Mesenchymal stem cell (in vitro differentiated cells and primary cell): ENCODE measurements at regions not wholly inside any gene's neighbourhood (a gene's known extent, or its start where the extent isn't known, plus 50 kb on each side); places are given as distances from the start of the nearest gene placed in this dataset.

Experiments used
- DNase-seq: peaks from one replicate; pipeline ENCODE4 v3.0.0-alpha.2; 2013
- H2AFZ ChIP-seq: one replicate; pipeline ENCODE4 v1.6.1; 2013; ENCODE audit warnings: low read depth, mild to moderate bottlenecking, control low read depth, inconsistent platforms, low read length, moderate library complexity
- H2AK5ac ChIP-seq: 2 replicates; pipeline ENCODE4 v1.6.1; 2013; ENCODE audit warnings: low read length, moderate library complexity, mild to moderate bottlenecking, inconsistent platforms; ENCODE audit not compliant: severe bottlenecking
- H2BK120ac ChIP-seq: one replicate; pipeline ENCODE4 v1.6.1; 2013; ENCODE audit warnings: low read depth, mild to moderate bottlenecking, inconsistent platforms, low read length, moderate library complexity
- H2BK12ac ChIP-seq, 2 experiments: one replicate each; pipeline ENCODE4 v1.6.1; 2013; ENCODE audit warnings: inconsistent platforms in 2 of 2, low read length in 2 of 2, mild to moderate bottlenecking in 2 of 2, moderate library complexity in 2 of 2, control low read depth in 1 of 2
- H2BK15ac ChIP-seq: one replicate; pipeline ENCODE4 v1.6.1; 2013; ENCODE audit warnings: mild to moderate bottlenecking, low read depth, inconsistent platforms; ENCODE audit not compliant: poor library complexity, severe bottlenecking
- H2BK5ac ChIP-seq: 2 replicates; pipeline ENCODE4 v1.6.1; 2013; ENCODE audit warnings: low read depth, mild to moderate bottlenecking, low read length, control low read depth, inconsistent platforms; ENCODE audit not compliant: poor library complexity, severe bottlenecking
- H3K14ac ChIP-seq, 2 experiments: one replicate each; pipeline ENCODE4 v1.6.1; 2013; ENCODE audit warnings: inconsistent platforms in 2 of 2, low read length in 2 of 2, control low read depth in 1 of 2, mild to moderate bottlenecking in 1 of 2, moderate library complexity in 1 of 2
- H3K18ac ChIP-seq, 2 experiments: one replicate each; pipeline ENCODE4 v1.6.1; 2013; ENCODE audit warnings: inconsistent platforms in 2 of 2, low read length in 2 of 2, control low read depth in 1 of 2, low read depth in 1 of 2, mild to moderate bottlenecking in 1 of 2
- H3K23ac ChIP-seq, 2 experiments: one replicate each; pipeline ENCODE4 v1.6.1; 2013; ENCODE audit warnings: inconsistent platforms in 2 of 2, low read length in 2 of 2, mild to moderate bottlenecking in 2 of 2, moderate library complexity in 2 of 2, control low read depth in 1 of 2
- H3K27ac ChIP-seq: 2 replicates; pipeline ENCODE4 v1.5.1; 2013; ENCODE audit warnings: mild to moderate bottlenecking, moderate library complexity, low read length, control low read depth, inconsistent platforms; ENCODE audit not compliant: poor library complexity, severe bottlenecking
- H3K27me3 ChIP-seq, 2 experiments: 2 replicates each; pipeline versions ENCODE4 v1.6.1 to v1.7.0; 2013; ENCODE audit warnings: low read length in 2 of 2, mild to moderate bottlenecking in 2 of 2, moderate library complexity in 2 of 2, control low read depth in 1 of 2, inconsistent platforms in 1 of 2; ENCODE audit not compliant: control insufficient read depth in 1 of 2, insufficient read depth in 1 of 2
- H3K36me3 ChIP-seq, 2 experiments: 2 replicates each; pipeline versions ENCODE4 v1.6.1 to v1.7.0; 2013; ENCODE audit warnings: low read length in 2 of 2, control low read depth in 1 of 2, inconsistent platforms in 1 of 2, low read depth in 1 of 2, mild to moderate bottlenecking in 1 of 2; ENCODE audit not compliant: insufficient read depth in 2 of 2, control insufficient read depth in 1 of 2
- H3K4ac ChIP-seq, 2 experiments: one replicate each; pipeline ENCODE4 v1.6.1; 2013; ENCODE audit warnings: inconsistent platforms in 2 of 2, low read length in 2 of 2, mild to moderate bottlenecking in 2 of 2, moderate library complexity in 2 of 2, control low read depth in 1 of 2, low read depth in 1 of 2
- H3K4me1 ChIP-seq: 2 replicates; pipeline ENCODE4 v1.6.1; 2013; ENCODE audit warnings: low read depth, low read length, control low read depth; ENCODE audit not compliant: control insufficient read depth, insufficient read depth
- H3K4me2 ChIP-seq: 2 replicates; pipeline ENCODE4 v1.6.1; 2013; ENCODE audit warnings: low read length, mild to moderate bottlenecking, inconsistent platforms; ENCODE audit not compliant: poor library complexity, severe bottlenecking
- H3K4me3 ChIP-seq, 2 experiments: 2 replicates each; pipeline versions ENCODE4 v1.5.1 to v1.7.0; 2013; ENCODE audit warnings: low read length in 2 of 2, mild to moderate bottlenecking in 2 of 2, control low read depth in 1 of 2, low read depth in 1 of 2; ENCODE audit not compliant: insufficient read depth in 1 of 2
- H3K79me1 ChIP-seq: replicated peaks from 2 replicates; pipeline ENCODE4 v1.6.1; 2013; ENCODE audit warnings: mild to moderate bottlenecking, control low read depth, low read length, inconsistent platforms; ENCODE audit not compliant: poor library complexity, severe bottlenecking
- H3K9ac ChIP-seq: 2 replicates; pipeline ENCODE4 v1.7.0; 2013; ENCODE audit warnings: mild to moderate bottlenecking, low read length, moderate library complexity
- H3K9me3 ChIP-seq: 2 replicates; pipeline ENCODE4 v1.7.0; 2013; ENCODE audit warnings: mild to moderate bottlenecking, low read length; ENCODE audit not compliant: control insufficient read depth
- H4K8ac ChIP-seq: one replicate; pipeline ENCODE4 v1.6.1; 2013; ENCODE audit warnings: inconsistent platforms, mild to moderate bottlenecking, low read length, moderate library complexity
- H4K91ac ChIP-seq: one replicate; pipeline ENCODE4 v1.6.1; 2013; ENCODE audit warnings: mild to moderate bottlenecking, low read length, inconsistent platforms
- WGBS: methylation state at CpG from one replicate; pipeline ENCODE4 v1.1.7; 2013; ENCODE audit warnings: mixed read lengths; 5-methylcytosine and 5-hydroxymethylcytosine counted together

- Histone ChIP-seq H3K4ac (no peak overlapping the region), H3K14ac (no peak overlapping the region), H2AK5ac (no peak overlapping the region), H3K9ac (no peak overlapping the region), H4K8ac (no peak overlapping the region), H3K36me3 (no peaks in the 10 kb centered on the region), H2BK12ac (no peak overlapping the region), H2AFZ (no peak overlapping the region), H2BK5ac (no peak overlapping the region), H3K4me3 (no peak overlapping the region), H2BK15ac (no peak overlapping the region), H2BK120ac (no peak overlapping the region), H3K79me1 (no peaks in the 10 kb centered on the region), H3K23ac (no peak overlapping the region), H3K4me2 (no peak overlapping the region), H3K27ac (no peak overlapping the region), H3K4me1 (no peaks in the 10 kb centered on the region), H3K18ac (no peak overlapping the region), H4K91ac (no peak overlapping the region), H3K9me3 (no peaks in the 10 kb centered on the region), H3K27me3 (no peaks in the 10 kb centered on the region)
- no peak for DNase-seq
- WGBS = 66% methylated on average over 2 of the region's 2 CpGs
Measured at GRCh38 chr4:14309431-14309830, 681.9 kb upstream of the BOD1L1 start.

GRCh38 chr4:14313757-14314156 lies 686.2 kb upstream of the BOD1L1 start:
- no peak overlapping the region for H3K9ac ChIP-seq
- H3K23ac ChIP-seq = no peak overlapping the region
- 100% methylated on average over 3 of the region's 3 CpGs for WGBS
- no peak overlapping the region for H4K8ac ChIP-seq
- no peak overlapping the region for H2BK5ac ChIP-seq
- H2AK5ac ChIP-seq = no peak overlapping the region
- H4K91ac ChIP-seq = no peak overlapping the region
- H3K4ac ChIP-seq = no peak overlapping the region
- no peak overlapping the region for H2BK12ac ChIP-seq
- no peak overlapping the region for H3K4me2 ChIP-seq
- H3K18ac ChIP-seq = no peak overlapping the region
- H3K9me3 ChIP-seq = no peaks in the 10 kb centered on the region
- no peaks in the 10 kb centered on the region for H3K4me1 ChIP-seq
- H3K27me3 ChIP-seq = no peaks in the 10 kb centered on the region
- H2AFZ ChIP-seq = no peak overlapping the region
- no peaks in the 10 kb centered on the region for H3K79me1 ChIP-seq
- no peak overlapping the region for H2BK120ac ChIP-seq
- no peak for DNase-seq
- no peak overlapping the region for H3K27ac ChIP-seq
- H2BK15ac ChIP-seq = no peak overlapping the region
- no peak overlapping the region for H3K4me3 ChIP-seq
- H3K36me3 ChIP-seq = no peaks in the 10 kb centered on the region
- no peak overlapping the region for H3K14ac ChIP-seq

GRCh38 chr4:14315129-14315528 lies 687.2 kb upstream of the CPEB2 start:
- H3K18ac ChIP-seq = no peak overlapping the region
- H2BK15ac ChIP-seq = no peak overlapping the region
- H4K91ac ChIP-seq = no peak overlapping the region
- H3K14ac ChIP-seq = no peak overlapping the region
- no peak overlapping the region for H3K4me2 ChIP-seq
- no peak for DNase-seq
- no peak overlapping the region for H3K27ac ChIP-seq
- no peak overlapping the region for H2BK120ac ChIP-seq
- H3K36me3 ChIP-seq = no peaks in the 10 kb centered on the region
- no peaks in the 10 kb centered on the region for H3K9me3 ChIP-seq
- no peak overlapping the region for H3K9ac ChIP-seq
- H3K23ac ChIP-seq = no peak overlapping the region
- no peak overlapping the region for H2BK5ac ChIP-seq
- no peak overlapping the region for H4K8ac ChIP-seq
- no peak overlapping the region for H3K4me3 ChIP-seq
- H3K27me3 ChIP-seq = no peaks in the 10 kb centered on the region
- H3K4ac ChIP-seq = no peak overlapping the region
- no peak overlapping the region for H2AFZ ChIP-seq
- no peaks in the 10 kb centered on the region for H3K4me1 ChIP-seq
- WGBS = 92% methylated on average over 3 of the region's 3 CpGs
- H2AK5ac ChIP-seq = no peak overlapping the region
- H3K79me1 ChIP-seq = no peaks in the 10 kb centered on the region
- no peak overlapping the region for H2BK12ac ChIP-seq

- Histone ChIP-seq H3K23ac (no peak overlapping the region), H3K14ac (no peak overlapping the region), H3K9me3 (no peaks in the 10 kb centered on the region), H2AFZ (no peak overlapping the region), H2BK5ac (no peak overlapping the region), H2BK12ac (no peak overlapping the region), H3K9ac (no peak overlapping the region), H3K4me3 (no peak overlapping the region), H3K4me1 (no peaks in the 10 kb centered on the region), H3K79me1 (no peaks in the 10 kb centered on the region), H2BK15ac (no peak overlapping the region), H4K91ac (no peak overlapping the region), H2AK5ac (no peak overlapping the region), H3K27me3 (no peaks in the 10 kb centered on the region), H3K27ac (no peak overlapping the region), H3K18ac (no peak overlapping the region), H3K4ac (no peak overlapping the region), H4K8ac (no peak overlapping the region), H2BK120ac (no peak overlapping the region), H3K36me3 (no peaks in the 10 kb centered on the region), H3K4me2 (no peak overlapping the region)
- WGBS = 50% methylated on average over 2 of the region's 2 CpGs
- DNase-seq = no peak
Measured at GRCh38 chr4:14317351-14317750, 684.9 kb upstream of the CPEB2 start.
